ENCODE measurements at regions not wholly inside any gene's neighbourhood (a gene's known extent, or its start where the extent isn't known, plus 50 kb on each side); places are given as distances from the start of the nearest gene placed in this dataset.

DNA sequence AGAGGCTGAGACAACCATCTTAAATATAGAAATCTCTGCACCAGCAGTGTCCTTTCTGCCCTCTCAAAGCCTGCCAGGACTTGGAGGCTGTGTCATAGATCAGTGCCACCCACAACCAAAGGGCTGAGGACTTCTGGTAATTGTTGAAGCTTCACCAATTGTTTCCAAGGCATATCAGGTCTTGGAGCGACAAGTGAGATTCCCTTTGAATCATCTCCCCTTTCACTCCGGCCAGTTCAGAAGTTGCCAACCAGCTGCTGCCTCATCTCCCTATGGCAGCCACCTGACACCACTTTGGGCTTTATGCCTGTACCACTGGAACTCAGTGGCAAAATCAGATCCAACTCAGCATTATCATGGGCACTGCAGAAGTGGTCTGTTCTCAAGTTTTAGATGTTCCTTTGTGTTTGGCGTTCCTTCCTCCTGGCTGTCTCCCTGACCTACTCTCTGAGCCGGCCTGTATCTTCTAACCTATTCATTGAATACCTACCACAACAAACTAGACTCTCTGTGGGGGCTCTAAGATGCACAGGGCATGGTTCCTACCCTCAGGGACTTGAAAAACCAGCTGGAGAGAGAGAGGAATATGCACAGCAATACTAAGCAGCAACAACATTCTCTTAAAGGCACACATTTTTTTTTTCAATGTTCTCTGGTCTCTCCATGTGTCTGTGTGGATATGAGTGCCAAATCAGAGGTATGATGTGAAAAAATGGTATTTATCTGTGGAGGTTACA lies 90.8 kb upstream of the PFN2 start:
- TF ChIP-seq POLR2A (IDR thresholded peaks at IDR 0.05; ENCODE audit: low read depth, low read length) (no peak), POLR2AphosphoS5 (IDR thresholded peaks at IDR 0.05; ENCODE audit: low read depth, low read length) (no peak), TAF1 (IDR thresholded peaks at IDR 0.05; ENCODE audit: borderline replicate concordance, low read depth, low read length) (no peak)

All from GM12892 (cell line).